ENCODE measurements at regions not wholly inside any gene's neighbourhood (a gene's known extent, or its start where the extent isn't known, plus 50 kb on each side); places are given as distances from the start of the nearest gene placed in this dataset.

DNA sequence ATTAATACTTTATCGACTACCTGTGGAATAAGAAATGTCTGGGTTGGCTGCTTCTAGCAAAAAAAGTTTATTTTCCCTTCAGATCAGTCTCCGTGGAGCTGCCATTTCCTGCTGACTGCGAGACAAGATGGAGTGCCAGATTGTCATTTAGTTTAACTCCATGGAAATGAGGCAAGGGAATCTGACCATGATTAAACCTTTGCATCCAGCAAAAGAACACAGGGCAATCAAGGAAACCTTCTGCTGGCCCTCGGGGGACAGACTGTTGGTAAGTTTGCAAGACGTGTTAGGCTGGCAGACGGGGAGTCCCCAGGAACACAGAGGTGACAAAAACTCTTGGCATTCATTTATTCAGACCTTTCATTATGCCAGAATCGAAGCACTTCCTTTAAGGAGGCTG lies 52.2 kb upstream of the SPACA1 start:
- no peak for DNase-seq (ENCODE audit: low read depth)

DNA sequence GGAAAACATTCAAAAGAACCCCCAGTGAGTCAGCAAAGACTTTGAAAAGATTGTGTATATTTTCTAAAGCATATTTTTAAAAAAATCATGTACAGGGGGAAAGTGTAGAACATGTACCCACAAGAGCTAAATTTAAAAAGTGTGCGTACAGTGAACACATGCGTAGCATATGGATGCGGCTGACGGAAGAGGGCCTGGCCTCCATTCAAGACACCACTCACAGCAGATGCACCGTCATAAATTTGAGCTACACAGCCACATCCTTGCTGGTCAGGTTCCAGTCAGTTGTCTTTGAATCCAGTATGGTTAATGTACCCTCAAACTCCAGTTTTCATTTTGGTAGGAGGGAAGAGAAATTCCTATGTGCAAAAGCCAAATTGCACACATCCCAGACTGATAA lies 54.3 kb upstream of the SPACA1 start:
- no peak for DNase-seq (ENCODE audit: low read depth)

DNA sequence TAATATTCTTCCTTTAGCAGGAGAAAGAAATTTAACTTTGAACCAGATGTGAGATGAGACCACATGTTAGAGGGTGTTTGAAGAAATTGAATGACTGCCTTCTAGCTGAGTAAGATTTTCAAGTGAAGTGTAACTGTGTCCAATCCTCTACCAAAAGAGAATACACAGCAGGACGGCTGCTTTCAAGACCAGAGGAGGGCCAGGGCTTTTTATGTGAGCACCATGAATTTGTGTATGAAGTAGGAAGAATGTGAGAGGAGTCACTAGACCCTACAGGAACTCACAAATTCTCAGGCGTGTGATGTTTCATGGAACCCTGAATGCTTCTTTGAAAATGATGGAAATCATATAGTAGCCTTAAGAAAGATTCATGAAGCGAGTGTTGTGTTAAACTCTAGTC lies 56.8 kb upstream of the SPACA1 start:
- no peak for DNase-seq (ENCODE audit: low read depth)

DNA sequence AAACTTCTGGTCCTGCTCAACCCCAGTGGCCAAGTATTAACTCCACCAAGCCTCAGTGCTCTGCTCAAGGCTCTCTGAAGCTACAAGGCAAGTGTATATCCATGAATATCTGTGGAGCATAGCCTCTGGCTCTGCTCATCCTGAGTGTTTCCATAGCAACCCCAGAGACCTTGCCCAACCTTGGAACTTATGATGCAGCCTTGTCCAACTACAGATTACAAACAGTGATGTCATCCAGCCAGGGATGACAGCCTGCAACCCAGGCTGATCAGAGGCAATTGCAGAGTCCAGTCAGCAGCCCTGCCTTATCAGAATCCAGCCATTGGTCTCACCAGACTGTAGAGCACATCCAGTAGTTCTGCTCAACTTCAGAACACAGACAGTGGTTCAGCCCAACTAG lies 65.5 kb upstream of the SPACA1 start:
- no peak for DNase-seq (ENCODE audit: low read depth)

DNA sequence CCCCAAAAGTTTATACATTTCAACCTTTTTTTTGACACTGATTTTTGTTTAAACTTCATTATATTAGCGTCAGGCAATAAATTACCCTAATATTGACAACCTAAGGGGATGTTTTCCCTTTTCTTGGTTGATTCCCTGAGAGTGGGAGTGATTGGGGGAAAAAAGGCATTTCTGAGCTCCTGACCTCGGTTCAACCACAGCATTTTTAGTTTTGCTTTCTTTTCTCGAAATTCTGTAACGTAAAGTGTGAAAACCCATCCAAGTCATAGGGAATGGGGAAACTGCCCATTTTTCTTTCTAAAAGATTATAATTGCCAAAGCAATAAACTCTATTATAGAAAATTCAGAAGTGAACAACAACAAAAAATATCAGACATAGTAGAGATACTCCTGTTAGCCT lies 67.9 kb upstream of the SPACA1 start:
- no peak for DNase-seq (ENCODE audit: low read depth)

DNA sequence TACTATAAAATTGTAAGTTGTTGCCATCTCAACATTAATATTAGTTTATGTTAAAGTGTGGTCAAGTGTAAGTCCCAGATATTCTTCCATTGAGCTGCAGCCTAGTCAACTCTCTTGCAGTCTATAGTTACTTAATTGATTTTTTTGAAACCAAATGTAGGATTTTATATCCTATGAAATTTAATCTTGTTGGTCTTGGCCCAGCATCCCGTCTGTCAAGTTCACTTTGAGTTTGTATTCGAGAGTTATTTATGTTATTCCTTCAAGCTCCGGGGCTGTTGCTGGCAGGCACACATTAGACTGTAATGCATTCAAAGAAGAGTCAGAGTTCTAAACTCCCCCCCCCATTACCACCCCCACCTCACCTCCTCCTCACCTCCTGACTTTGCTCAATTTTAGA lies 71.0 kb upstream of the SPACA1 start:
- no peak for DNase-seq (ENCODE audit: low read depth)

DNA sequence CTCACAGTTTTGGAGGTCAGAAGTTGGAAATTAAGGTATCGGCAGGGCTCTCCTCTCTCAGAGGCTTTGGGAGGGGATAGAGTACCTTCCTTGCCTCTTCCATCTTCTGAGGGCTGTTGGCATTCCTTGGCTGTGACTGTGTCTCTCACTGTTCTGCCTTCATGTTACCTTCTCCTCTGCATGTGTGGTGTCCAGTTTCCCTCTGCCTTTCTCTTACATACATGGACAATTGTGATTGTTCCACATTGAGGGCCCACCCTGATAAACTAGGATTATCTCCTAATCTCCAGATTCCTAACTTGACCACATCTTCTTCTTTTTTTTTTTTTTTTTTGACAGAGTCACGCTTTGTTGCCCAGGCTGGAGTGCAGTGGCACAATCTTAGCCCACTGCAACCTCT lies 72.1 kb upstream of the SPACA1 start:
- no peak for DNase-seq (ENCODE audit: low read depth)

DNA sequence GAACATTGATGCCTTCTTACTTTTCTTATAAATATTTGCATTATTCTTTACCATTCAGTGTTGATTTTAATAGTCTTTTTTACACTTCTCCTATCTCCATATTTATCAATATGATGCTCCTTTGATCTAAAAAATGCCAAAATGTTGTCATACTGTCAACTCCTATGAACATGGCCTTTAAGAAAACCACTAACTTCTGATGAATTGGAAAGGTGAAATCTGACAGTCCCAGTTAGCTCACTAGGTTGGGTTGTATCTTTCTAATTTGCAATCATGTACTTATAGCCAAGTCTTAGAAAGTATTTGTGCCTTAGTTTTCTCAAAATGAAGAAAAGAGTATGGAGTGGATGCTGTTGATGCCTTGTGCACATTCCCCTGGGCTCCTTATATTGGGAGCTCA lies 75.4 kb upstream of the SPACA1 start:
- no peak for DNase-seq (ENCODE audit: low read depth)

DNA sequence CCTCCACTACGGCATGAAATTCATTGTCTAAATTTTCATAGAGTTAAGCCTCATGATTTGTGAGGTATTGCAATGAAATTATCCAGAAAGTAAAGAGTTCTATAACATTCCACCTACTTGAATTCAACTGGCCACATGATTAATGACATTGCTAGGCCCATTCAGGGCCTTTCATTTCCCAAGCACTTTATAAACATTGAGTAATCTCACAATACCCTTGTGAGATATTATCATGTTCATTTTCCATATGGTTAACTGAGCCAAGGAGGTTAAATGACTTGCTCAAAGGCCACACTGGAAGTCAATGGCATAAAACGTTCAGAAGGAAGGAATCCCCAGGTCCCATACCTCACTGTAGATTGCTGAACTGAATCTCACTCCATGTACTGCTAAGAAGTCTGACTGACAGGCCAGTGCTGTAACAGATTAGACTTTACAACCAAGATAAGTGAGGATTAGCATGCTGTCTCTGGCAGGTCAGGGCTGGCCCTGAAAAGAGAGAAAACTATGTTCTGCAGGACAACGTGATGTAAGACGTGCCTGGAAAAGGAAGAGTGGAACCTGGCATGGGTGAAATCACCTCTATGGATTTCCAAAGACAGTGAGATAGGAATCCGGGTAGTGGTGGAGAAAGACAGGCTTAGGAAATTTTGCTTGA lies 75.9 kb upstream of the SPACA1 start:
- DNase-seq (ENCODE audit: low read depth) = no peak

DNA sequence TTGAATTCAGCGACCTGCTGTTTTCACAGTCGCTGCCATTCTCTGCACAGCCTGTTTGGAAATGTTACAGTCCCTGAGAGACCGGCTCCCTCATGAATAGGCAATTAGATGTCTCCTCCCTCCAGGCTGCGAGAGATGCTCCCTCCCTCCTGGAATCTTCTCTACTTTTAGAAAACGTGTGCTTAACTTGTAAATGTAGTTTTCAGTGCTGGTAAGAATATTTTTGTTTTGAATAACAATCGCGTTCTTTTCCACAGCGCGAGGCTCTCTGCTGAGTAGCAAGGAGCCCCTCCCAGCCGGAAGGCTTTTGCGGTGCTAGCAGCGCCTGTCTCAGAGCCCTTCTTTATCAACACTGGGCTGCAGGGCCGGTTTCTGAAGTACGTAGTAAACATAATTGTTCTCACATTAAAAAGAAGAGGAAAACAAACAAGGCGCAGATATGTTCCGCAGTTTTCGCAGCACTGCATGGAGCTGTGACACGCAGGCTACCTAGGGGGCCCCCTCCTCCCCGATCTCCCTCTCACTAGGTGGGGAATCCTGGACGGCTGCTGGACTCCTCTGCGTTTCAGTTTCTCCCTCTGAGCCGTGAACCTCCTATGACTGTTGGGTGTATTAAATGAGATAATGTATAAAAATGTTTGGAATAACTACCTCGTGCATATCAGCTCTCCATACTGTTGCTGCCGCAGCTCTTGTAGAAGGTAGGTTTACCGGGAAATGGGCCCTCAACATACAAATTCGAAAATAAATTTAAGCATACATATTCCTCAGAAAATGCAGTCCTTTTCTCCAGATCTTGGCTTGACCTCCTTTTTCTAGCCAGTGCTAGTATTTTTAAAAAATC lies 79.0 kb upstream of the SPACA1 start:
- no peak for DNase-seq (ENCODE audit: low read depth)

DNA sequence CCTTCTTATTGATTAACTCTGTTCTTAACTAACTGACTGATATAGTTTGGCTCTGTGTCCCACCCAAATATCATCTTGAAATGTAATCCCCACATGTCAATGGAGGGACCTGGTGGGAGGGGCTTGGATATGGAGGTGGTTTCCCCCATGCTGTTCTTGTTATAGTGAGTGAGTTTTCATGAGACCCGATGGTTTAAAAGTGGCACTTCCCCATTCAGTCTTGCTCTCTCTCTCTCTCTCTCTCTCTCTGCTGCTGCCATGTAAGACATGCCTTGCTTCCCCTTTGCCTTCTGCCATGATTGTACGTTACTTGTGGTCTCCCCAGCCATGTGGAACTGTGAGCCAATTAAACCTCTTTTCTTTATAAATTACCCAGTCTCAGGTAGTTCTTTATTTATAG lies 81.8 kb upstream of the SPACA1 start:
- DNase-seq (ENCODE audit: low read depth) = no peak

DNA sequence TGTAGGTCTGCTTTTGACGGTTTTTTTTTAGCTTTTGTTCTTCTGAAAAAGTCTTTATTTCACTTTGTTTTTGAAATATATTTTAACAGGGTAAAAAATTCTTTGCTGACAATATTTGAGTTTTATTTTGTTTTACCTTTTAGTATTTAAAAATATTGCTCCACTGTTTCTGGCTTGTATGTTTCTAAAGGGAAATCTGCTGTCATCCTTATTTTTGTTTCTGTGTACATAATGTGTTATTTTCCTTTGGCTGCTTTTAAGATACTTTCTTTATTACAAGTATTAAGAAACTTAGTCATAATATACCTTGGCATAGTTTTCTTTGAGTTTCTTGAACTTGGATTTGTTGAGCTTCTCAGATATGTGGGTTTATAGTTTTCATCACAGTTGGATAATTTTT lies 88.6 kb upstream of the SPACA1 start:
- DNase-seq (ENCODE audit: low read depth) = no peak

DNA sequence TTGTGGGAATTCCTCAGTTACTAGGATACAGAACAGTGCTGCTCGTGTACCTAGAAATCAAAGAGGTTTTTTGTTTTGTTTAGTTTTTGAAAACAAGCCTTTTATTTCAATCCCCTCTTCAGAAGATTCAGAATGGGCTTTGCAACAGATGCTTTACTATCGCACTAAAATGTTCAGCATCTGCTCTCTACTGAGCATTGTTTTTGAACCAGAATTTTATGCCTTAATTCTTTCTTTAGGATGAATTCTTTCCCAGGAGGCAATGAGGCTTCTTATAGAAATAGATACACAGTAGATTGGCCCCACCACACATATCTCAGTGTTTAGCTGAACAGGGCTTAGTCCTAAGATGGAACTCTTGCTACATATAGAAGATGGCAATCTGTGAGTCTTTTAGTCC lies 95.9 kb upstream of the SPACA1 start:
- DNase-seq (ENCODE audit: low read depth) = no peak

DNA sequence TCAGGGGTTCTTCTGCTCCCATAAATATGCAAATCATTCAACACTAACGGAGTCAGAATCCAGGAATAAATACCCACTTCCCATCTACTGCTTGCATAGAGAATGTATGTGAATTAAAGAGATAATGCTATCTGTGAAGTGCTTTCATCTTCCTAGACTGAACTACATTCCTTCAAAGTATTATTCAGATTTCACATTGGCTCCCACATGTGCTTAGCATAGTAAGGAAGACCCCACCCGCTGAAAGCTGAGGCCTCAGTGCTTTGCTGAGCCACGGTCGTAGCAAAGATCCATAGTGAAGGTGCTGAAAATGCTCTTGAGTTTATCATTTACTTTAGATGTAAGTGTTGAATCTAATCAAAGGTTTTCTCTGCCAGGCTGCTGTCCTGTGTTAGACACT lies 97.0 kb upstream of the SPACA1 start:
- DNase-seq (ENCODE audit: low read depth) = no peak

DNA sequence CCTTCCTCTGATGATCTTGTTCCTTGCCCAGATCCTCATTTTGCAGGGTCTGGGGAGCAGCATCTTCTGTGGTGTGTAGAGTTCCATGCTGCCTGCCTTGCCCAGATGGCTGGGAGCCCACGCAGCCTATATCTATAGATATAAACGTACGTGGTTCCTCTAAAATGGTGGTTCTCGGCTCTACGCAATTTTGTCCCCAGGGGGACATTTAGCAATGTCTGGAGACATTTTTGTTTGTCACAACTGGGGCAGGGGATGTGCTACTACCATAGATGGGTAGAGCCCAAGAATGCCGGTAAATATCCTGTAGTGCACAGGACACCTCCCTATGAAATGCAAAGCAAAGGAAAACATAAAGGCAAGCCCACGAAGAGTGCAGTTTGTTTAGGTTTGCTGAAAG lies 98.4 kb upstream of the SPACA1 start:
- DNase-seq (ENCODE audit: low read depth) = no peak

DNA sequence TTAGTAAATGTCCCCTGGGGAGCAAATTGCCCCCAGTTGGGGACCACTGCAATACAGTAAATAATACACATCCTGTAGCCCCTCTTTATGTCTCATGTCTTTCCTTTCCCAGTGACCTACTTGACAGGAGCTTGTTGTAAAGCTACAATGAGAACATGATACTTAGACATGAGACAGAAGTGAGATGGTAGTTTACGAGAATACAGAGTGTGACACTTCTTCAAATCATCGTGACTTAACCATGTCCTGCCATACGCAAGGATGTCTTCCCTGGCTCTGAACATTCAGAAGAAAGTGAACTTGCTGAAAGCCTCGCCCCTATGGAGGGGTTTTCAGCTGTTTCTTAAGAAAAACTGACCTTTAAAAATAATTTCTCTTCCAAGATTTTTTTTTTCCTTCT lies 101.0 kb upstream of the SPACA1 start:
- no peak for DNase-seq (ENCODE audit: low read depth)

DNA sequence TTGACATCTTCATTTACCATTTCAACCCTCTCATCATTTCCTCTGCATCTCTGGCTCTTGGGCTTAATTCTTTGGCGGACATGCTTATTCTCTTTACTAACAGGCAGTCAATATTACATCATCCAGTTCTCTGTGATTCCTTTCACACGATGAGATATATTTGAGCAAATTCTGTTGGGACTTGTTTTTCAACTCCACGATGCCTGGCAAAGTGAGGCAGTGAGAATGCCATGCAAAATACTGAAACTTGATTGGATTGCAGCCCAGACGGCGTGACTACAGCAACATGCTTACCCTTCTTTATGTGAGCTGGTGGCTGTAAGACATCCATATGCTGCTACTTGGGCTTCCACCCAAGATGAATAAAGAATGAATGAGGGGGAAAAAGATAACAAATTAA lies 101.7 kb upstream of the SPACA1 start:
- DNase-seq (ENCODE audit: low read depth) = no peak

DNA sequence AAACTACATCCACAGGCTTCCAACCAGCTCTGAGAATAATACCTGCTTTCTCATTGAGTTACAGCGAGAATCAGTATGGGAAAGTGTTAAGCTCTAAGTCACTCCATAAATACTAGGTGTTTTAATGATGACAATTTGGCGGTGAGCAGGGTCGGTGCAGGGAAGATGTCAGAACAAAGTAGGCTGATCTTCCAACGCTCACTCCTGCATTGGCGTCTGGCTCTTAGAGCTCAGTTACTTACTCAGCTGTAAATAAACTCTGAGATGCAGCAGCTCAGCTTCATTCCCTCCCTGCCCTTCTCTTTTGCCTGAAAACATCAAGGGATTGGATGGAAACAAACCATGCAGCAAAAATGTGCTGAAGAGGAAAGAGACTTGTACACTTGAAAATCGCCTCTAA lies 102.5 kb upstream of the SPACA1 start:
- no peak for DNase-seq (ENCODE audit: low read depth)

DNA sequence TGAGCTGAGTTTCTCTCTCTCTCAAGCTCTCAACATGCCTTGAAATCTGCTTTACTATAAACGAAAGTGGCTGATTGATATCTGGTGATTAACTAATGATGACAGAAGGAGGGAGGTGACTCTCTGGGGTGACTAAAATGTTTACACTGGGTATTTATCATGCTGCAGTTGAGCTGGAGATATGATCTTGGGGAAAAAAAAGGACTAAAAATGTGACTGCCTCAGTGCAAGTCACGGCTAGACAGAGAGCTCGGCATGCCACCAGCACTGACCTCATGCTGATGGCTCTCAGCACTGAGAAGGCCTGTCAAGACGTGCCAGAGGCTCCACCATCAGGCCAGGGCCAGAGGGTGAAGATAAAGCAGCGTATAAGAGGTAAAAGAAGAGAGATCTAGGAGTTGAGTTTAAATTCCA lies 103.1 kb upstream of the SPACA1 start:
- no peak for DNase-seq (ENCODE audit: low read depth)

DNA sequence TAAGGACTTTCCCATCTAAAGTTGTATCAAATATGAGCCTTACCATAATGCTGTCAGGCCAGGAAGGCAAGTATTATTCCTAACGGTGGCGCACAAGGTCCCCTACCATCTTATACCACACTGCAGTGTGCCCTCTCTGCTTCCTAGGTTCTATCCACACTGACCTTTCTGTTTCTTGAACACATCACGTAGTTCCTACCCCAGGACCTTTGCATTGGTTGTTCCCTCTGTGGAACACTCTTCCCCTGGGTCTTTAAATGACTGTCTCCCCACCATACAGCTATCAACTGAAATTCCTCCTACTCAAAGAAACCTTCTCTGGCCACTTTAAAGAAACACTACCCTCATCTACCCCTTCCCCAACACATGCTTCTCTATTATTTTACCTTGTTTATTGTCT lies 104.5 kb upstream of the SPACA1 start:
- DNase-seq (ENCODE audit: low read depth) = no peak

DNA sequence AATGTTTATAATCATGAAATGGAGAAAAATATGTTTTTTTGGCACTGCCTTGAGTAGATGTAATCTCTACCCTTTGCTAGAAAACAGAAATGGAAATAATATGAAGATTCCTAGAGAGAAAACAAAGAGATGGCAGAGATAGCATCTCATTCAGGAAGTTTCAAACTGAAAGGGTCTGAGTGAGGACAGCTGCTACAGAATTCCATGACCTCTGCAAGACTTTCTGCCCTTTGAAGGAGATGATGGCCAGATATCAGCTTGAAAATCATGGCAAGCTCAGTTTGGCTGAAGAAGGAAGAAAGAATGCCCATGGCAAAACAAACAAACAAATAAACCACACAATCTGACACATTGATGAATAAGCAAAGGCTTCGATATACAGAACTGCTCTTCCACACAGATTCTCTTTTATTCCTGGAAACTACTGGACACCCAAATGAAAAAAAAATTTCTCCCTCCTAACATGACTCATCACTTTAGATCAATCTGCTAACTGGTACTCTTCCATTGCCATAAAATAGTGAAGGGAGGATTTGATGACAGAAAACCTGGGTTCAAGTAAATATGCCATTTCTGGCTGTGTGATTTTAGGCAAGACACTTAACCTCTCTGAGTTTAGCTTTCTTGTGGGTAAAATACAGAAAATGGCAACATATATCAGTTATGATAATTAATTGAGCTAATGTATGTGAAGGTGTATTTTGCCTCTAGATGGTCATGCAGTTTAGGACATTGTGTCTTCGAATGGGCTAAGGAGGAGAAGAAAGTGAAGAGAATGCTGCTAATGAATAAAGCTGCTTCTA lies 105.9 kb upstream of the SPACA1 start:
- DNase-seq (ENCODE audit: low read depth) = no peak

DNA sequence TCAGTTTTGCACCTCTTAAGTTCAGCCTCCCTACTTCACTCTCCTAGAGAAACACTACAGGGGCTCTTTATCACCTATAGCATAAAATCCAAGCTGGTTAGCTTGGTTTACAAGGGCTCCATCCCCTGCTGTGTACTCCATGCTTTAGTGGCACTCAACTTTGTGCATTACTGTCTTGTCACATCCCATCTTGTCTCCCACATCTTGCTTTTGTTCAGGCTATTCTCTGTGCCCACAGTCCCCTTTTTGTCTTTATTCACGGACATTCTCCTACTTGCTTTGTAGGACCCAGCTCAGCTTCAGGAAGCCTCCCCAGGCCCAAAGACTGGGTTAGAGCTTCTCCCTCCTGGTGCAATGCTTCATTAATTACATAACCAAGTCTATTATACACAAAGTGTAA lies 107.9 kb upstream of the SPACA1 start:
- DNase-seq (ENCODE audit: low read depth) = no peak

DNA sequence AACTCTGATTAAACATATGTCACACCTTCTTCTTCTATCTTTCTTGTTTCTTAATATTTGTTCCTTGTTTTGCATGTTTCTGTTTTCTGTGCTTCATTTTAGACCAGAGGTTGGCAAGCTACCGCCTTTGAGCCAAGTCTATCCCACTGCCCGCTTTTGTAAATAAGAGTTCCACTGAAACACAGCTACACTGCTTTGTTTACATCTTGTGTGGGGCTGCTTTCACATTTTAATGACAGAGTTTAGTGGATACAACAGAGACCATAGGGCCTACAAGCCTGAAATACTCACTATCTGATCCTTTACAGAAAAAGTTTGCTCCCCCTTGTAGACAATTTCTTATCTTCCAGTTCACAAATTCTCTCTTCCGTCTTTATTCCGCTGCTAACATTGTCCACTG lies 109.4 kb upstream of the SPACA1 start:
- DNase-seq (ENCODE audit: low read depth) = no peak
